Neuronal stem cell (in vitro differentiated cells): ENCODE measurements at regions not wholly inside any gene's neighbourhood (a gene's known extent, or its start where the extent isn't known, plus 50 kb on each side); places are given as distances from the start of the nearest gene placed in this dataset.

Experiments
- DNase-seq: peaks from one replicate; pipeline ENCODE4 v3.0.0-alpha.2; 2013; ENCODE audit warnings: low spot score
- H2AFZ ChIP-seq: one replicate; pipeline ENCODE4 v1.6.1; 2013; ENCODE audit warnings: mild to moderate bottlenecking, low read length, inconsistent platforms
- H2AK5ac ChIP-seq: 2 replicates; pipeline ENCODE4 v1.6.1; 2013; ENCODE audit warnings: low read depth, mild to moderate bottlenecking, inconsistent platforms, low read length, moderate library complexity, mixed read lengths
- H2BK120ac ChIP-seq: 2 replicates; pipeline ENCODE4 v1.6.1; 2013; ENCODE audit warnings: low read depth, mild to moderate bottlenecking, inconsistent platforms, low read length, moderate library complexity, mixed read lengths
- H2BK12ac ChIP-seq: one replicate; pipeline ENCODE4 v1.6.1; 2013; ENCODE audit warnings: low read length, inconsistent platforms
- H2BK15ac ChIP-seq: 2 replicates; pipeline ENCODE4 v1.6.1; 2013; ENCODE audit warnings: mild to moderate bottlenecking, low read length, inconsistent platforms, mixed read lengths
- H2BK5ac ChIP-seq: one replicate; pipeline ENCODE4 v1.6.1; 2013; ENCODE audit warnings: inconsistent platforms, mild to moderate bottlenecking, low read length, moderate library complexity
- H3K14ac ChIP-seq: one replicate; pipeline ENCODE4 v1.6.1; 2013; ENCODE audit warnings: low read length, inconsistent platforms
- H3K18ac ChIP-seq: 2 replicates; pipeline ENCODE4 v1.6.1; 2013; ENCODE audit warnings: low read length, inconsistent platforms
- H3K23ac ChIP-seq: 2 replicates; pipeline ENCODE4 v1.6.1; 2013; ENCODE audit warnings: low read depth, mild to moderate bottlenecking, mixed read lengths, low read length, inconsistent platforms; ENCODE audit not compliant: poor library complexity
- H3K27ac ChIP-seq: replicated peaks from 3 replicates; pipeline ENCODE4 v1.5.1; 2013; ENCODE audit warnings: low read length, inconsistent platforms
- H3K27me3 ChIP-seq, 3 experiments: 2 replicates each; pipeline ENCODE4 v1.6.1; 2013; ENCODE audit warnings: low read length in 3 of 3, mild to moderate bottlenecking in 2 of 3, inconsistent platforms in 1 of 3, low read depth in 1 of 3, mixed read lengths in 1 of 3, moderate library complexity in 1 of 3; ENCODE audit not compliant: control insufficient read depth in 3 of 3, insufficient read depth in 3 of 3
- H3K36me3 ChIP-seq, 2 donors: replicated peaks in 1 of 2; 2 replicates each; pipeline ENCODE4 v1.6.1; 2013; ENCODE audit warnings: low read length in 2 of 2; ENCODE audit not compliant: control insufficient read depth in 2 of 2, insufficient read depth in 2 of 2
- H3K4ac ChIP-seq: 2 replicates; pipeline ENCODE4 v1.6.1; 2013; ENCODE audit warnings: inconsistent platforms, mild to moderate bottlenecking, low read length, moderate library complexity
- H3K4me1 ChIP-seq, 2 donors: 1 replicate in 1 of 2; 2 replicates in 1 of 2; pipeline ENCODE4 v1.6.1; 2013; ENCODE audit warnings: low read length in 2 of 2, low read depth in 1 of 2; ENCODE audit not compliant: control insufficient read depth in 2 of 2, insufficient read depth in 1 of 2
- H3K4me2 ChIP-seq: one replicate; pipeline ENCODE4 v1.6.1; 2013; ENCODE audit warnings: mild to moderate bottlenecking, low read length, inconsistent platforms; ENCODE audit not compliant: insufficient read depth, poor library complexity, severe bottlenecking
- H3K4me3 ChIP-seq, 2 donors: 2 replicates each; pipeline ENCODE4 v1.5.1; 2013; ENCODE audit warnings: low read length in 2 of 2, mild to moderate bottlenecking in 2 of 2, inconsistent platforms in 1 of 2, moderate library complexity in 1 of 2
- H3K79me1 ChIP-seq: one replicate; pipeline ENCODE4 v1.6.1; 2013; ENCODE audit warnings: low read depth, mild to moderate bottlenecking, inconsistent platforms, low read length, moderate library complexity
- H3K9ac ChIP-seq: one replicate; pipeline ENCODE4 v1.6.1; 2013; ENCODE audit warnings: mild to moderate bottlenecking, low read depth, low read length, inconsistent platforms; ENCODE audit not compliant: poor library complexity
- H3K9me3 ChIP-seq, 2 donors: replicated peaks in 1 of 2; 2 replicates each; pipeline versions ENCODE3 to v1.6.1; 2013; ENCODE audit warnings: low read length in 2 of 2, mild to moderate bottlenecking in 2 of 2, inconsistent platforms in 1 of 2, low read depth in 1 of 2, mixed read lengths in 1 of 2, moderate library complexity in 1 of 2; ENCODE audit not compliant: control insufficient read depth in 2 of 2, insufficient read depth in 1 of 2
- H4K8ac ChIP-seq: one replicate; pipeline ENCODE4 v1.6.1; 2013; ENCODE audit warnings: low read depth, mild to moderate bottlenecking, inconsistent platforms, low read length, moderate library complexity
- H4K91ac ChIP-seq: one replicate; pipeline ENCODE4 v1.6.1; 2013; ENCODE audit warnings: low read length, low read depth, mild to moderate bottlenecking, inconsistent platforms; ENCODE audit not compliant: poor library complexity
- WGBS, 2 donors: extraction: QIAGEN DNeasy Blood & Tissue Kit; methylation state at CpG; one replicate each; pipeline ENCODE4 v1.1.7; 2013; ENCODE audit warnings: missing lambda C conversion rate in 2 of 2, mixed read lengths in 1 of 2; ENCODE audit not compliant: insufficient read length in 2 of 2, insufficient replicate concordance in 1 of 2; ENCODE audit errors: extremely low coverage in 2 of 2; 5-methylcytosine and 5-hydroxymethylcytosine counted together

DNA sequence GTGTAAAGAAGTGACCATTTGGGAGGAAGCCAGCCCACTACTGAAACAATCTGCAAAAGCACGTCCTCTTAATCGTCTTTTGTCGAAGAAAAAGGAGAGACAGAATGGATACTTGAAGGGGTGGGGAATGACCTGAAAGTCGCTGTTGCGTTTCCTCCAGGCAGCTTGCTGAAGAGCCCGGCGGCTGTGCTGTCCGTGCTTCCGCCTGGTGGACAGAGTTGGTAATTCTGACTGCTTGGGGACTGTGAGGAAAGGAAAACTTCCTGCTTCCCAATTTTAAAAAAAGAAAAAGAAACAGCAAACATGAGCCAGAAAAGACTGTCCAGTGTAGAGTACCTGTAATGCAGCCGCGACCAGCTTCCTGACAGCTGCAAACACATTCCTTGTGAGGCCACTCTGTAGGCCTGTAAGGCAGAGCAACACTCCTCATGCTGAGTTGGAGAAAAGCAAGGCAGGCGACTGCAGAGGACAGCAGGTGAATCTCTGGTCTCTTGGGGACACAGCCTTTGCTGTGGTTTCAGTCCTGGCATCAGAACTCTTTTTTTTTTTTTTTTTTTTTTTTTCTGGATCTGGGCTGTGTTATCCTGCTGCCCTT, 251.1 kb upstream of the TBX18 start:
- H3K14ac ChIP-seq = no peak overlapping the region
- H3K4ac ChIP-seq = no peak overlapping the region
- peak; percentile 57 for DNase-seq
- H4K8ac ChIP-seq = no peak overlapping the region
- H2AK5ac ChIP-seq = no peak overlapping the region
- no peak overlapping the region for H2BK120ac ChIP-seq
- no peaks in the 10 kb centered on the region for H3K9me3 ChIP-seq
- no peak overlapping the region for H3K23ac ChIP-seq
- H3K36me3 ChIP-seq = no peaks in the 10 kb centered on the region
- H4K91ac ChIP-seq = no peak overlapping the region
- no peak overlapping the region for H3K4me3 ChIP-seq
- H2BK5ac ChIP-seq = no peak overlapping the region
- H3K27me3 ChIP-seq = no peaks in the 10 kb centered on the region
- no peaks in the 10 kb centered on the region for H3K79me1 ChIP-seq
- H3K27ac ChIP-seq = no peak overlapping the region
- H3K4me2 ChIP-seq = no peak overlapping the region
- no peak overlapping the region for H3K18ac ChIP-seq
- no peak overlapping the region for H2BK12ac ChIP-seq
- no peak overlapping the region for H2AFZ ChIP-seq
- no peak overlapping the region for H2BK15ac ChIP-seq
- no CpG with 5 or more reads among the region's 12 CpGs for WGBS, 2 donors
- peaks cover 0 to 6% of the 10 kb centered on the region in 2 donors for H3K4me1 ChIP-seq
- H3K9ac ChIP-seq = no peak overlapping the region

DNA sequence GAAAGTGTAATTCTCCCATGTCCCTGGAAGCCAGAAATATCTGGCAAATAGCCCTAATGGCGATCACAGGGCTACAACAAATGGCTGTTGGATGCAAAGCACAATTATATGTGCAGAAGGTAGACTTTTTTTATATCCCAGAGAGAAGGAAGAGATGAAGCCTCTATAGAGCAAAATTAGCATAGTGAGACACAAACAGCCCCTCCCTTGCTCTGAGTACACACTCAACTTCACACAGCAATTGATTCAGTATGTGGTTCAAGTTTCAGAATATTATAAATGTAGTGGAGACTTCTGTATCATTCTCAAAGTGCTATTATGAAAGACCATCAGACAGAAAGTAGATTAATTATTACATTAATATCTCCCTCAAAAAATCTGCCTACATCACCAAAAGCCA, 246.5 kb upstream of the TBX18 start:
- H3K36me3 ChIP-seq = no peaks in the 10 kb centered on the region
- no peak overlapping the region for H2AFZ ChIP-seq
- no peak overlapping the region for H4K8ac ChIP-seq
- no peaks in the 10 kb centered on the region for H3K79me1 ChIP-seq
- no peak overlapping the region for H2BK120ac ChIP-seq
- no peak overlapping the region for H3K14ac ChIP-seq
- H3K27me3 ChIP-seq = no peaks in the 10 kb centered on the region
- DNase-seq = no peak
- H2AK5ac ChIP-seq = no peak overlapping the region
- H2BK15ac ChIP-seq = no peak overlapping the region
- no peak overlapping the region for H3K27ac ChIP-seq
- H3K18ac ChIP-seq = no peak overlapping the region
- no peak overlapping the region for H4K91ac ChIP-seq
- no peak overlapping the region for H3K9ac ChIP-seq
- no peak overlapping the region for H3K4ac ChIP-seq
- no peak overlapping the region for H2BK5ac ChIP-seq
- WGBS, 2 donors = no CpG with 5 or more reads among the region's 1 CpG
- H3K4me2 ChIP-seq = no peak overlapping the region
- H2BK12ac ChIP-seq = no peak overlapping the region
- no peak overlapping the region for H3K4me3 ChIP-seq
- H3K4me1 ChIP-seq = peaks cover 0 to 6% of the 10 kb centered on the region in 2 donors
- H3K9me3 ChIP-seq = no peaks in the 10 kb centered on the region
- no peak overlapping the region for H3K23ac ChIP-seq

DNA sequence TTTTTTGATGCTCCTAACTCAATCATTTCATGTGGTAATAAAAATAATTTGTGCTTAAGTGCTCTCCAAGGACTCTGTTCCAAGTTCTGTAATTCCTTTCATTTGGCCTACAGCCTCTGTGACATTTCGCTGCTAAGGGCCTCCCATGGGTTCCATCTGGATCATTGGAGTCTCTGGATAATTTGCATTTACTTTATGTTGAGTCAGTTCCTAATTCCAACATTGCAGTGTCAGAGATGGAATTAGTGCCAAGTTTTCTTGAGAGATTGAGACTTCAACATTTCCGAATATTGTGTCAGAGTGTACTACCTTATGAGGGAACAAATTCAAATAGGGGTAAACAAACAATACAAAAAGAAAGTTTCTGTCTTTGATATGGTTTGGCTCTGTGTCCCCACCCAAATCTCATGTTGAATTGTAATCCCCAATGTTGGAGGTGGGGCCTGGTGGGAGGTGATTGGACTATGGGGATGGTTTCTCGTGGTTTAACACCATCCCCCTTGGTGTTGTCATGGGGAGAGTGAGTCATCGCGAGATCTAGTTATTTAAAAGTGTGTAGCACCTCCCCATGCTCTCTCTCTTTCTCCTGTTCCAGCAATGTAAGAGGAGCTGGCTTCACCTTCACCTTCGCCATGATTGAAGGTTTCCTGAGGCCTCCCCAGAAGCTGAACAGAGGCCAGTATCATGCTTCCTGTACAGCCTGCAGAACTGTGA, 244.1 kb upstream of the TBX18 start:
- Histone ChIP-seq H3K9me3 (no peaks in the 10 kb centered on the region), H2AFZ (no peak overlapping the region), H2AK5ac (no peak overlapping the region), H3K23ac (no peak overlapping the region), H3K36me3 (no peaks in the 10 kb centered on the region), H2BK15ac (no peak overlapping the region), H3K14ac (no peak overlapping the region), H3K4me2 (no peak overlapping the region), H3K27me3 (no peaks in the 10 kb centered on the region), H2BK12ac (no peak overlapping the region), H3K18ac (no peak overlapping the region), H2BK120ac (no peak overlapping the region), H4K8ac (no peak overlapping the region), H4K91ac (no peak overlapping the region), H3K9ac (no peak overlapping the region), H3K4me1 (peaks cover 0 to 7% of the 10 kb centered on the region in 2 donors), H2BK5ac (no peak overlapping the region), H3K79me1 (no peaks in the 10 kb centered on the region), H3K4ac (no peak overlapping the region), H3K27ac (no peak overlapping the region), H3K4me3 (no peak overlapping the region)
- no CpG with 5 or more reads among the region's 6 CpGs for whole genome bisulfite sequencing, 2 donors
- DNase-seq = no peak

GRCh38 chr6:85006362-85006761, 242.0 kb upstream of the TBX18 start:
- peak; percentile 5 for DNase-seq
- Histone ChIP-seq H3K4me3 (no peak overlapping the region), H2AFZ (no peak overlapping the region), H3K36me3 (no peaks in the 10 kb centered on the region), H3K9ac (no peak overlapping the region), H4K8ac (no peak overlapping the region), H2BK12ac (no peak overlapping the region), H4K91ac (no peak overlapping the region), H3K9me3 (no peaks in the 10 kb centered on the region), H3K4me2 (no peak overlapping the region), H3K4ac (no peak overlapping the region), H3K23ac (no peak overlapping the region), H3K27me3 (no peaks in the 10 kb centered on the region), H2BK15ac (no peak overlapping the region), H3K18ac (no peak overlapping the region), H2BK5ac (no peak overlapping the region), H3K4me1 (peaks cover 0 to 7% of the 10 kb centered on the region in 2 donors), H2BK120ac (no peak overlapping the region), H3K14ac (no peak overlapping the region), H2AK5ac (no peak overlapping the region), H3K79me1 (no peaks in the 10 kb centered on the region), H3K27ac (no peak overlapping the region)
